ENCODE measurements at regions not wholly inside any gene's neighbourhood (a gene's known extent, or its start where the extent isn't known, plus 50 kb on each side); places are given as distances from the start of the nearest gene placed in this dataset.

DNA sequence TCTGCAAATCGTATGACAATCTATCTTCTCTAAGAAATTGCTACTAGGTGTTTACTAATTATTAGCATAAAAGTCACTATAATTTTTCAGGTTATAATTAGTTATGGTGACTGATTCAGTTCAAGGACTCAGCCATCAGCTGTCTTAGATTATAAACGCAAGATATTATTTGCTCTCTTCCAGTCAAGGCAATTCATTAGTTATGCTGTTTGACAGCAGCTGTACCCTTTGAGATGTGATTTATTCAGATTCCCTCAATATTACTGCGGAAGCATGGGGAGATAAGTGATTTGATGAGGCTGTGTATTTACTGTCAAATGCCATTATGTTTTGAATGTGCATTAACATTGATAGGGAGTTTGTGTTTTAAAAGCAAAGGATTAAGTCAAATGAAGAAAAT lies 558.9 kb upstream of the FSIP2 start:
- no peak overlapping the region for H2AFZ ChIP-seq (ENCODE audit: low read length)
- no peak overlapping the region for H3K4me3 ChIP-seq (ENCODE audit: low read depth, low read length, poor library complexity, severe bottlenecking)
- H4K20me1 ChIP-seq (ENCODE audit: insufficient read depth, low read length): no peaks in the 10 kb centered on the region
- no peaks in the 10 kb centered on the region for H3K9me2 ChIP-seq (ENCODE audit: insufficient read depth, low read length)
- H3K4me2 ChIP-seq (ENCODE audit: low read length): no peak overlapping the region
- ChIA-PET CTCF (ENCODE audit: unreplicated experiment) (no interaction called here), POLR2A (no interaction called here)
- no peaks in the 10 kb centered on the region for H3K79me2 ChIP-seq (ENCODE audit: insufficient read depth, low read depth, low read length)
- TF ChIP-seq, protein P1, sequence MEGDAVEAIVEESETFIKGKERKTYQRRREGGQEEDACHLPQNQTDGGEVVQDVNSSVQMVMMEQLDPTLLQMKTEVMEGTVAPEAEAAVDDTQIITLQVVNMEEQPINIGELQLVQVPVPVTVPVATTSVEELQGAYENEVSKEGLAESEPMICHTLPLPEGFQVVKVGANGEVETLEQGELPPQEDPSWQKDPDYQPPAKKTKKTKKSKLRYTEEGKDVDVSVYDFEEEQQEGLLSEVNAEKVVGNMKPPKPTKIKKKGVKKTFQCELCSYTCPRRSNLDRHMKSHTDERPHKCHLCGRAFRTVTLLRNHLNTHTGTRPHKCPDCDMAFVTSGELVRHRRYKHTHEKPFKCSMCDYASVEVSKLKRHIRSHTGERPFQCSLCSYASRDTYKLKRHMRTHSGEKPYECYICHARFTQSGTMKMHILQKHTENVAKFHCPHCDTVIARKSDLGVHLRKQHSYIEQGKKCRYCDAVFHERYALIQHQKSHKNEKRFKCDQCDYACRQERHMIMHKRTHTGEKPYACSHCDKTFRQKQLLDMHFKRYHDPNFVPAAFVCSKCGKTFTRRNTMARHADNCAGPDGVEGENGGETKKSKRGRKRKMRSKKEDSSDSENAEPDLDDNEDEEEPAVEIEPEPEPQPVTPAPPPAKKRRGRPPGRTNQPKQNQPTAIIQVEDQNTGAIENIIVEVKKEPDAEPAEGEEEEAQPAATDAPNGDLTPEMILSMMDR (conservative IDR thresholded peaks at IDR 0.05; ENCODE audit: low read length): no peak
- TF ChIP-seq EZH2phosphoT487 (IDR thresholded peaks at IDR 0.05; ENCODE audit: borderline replicate concordance, low read depth, low read length): no peak
- no peak for DNase-seq (ENCODE audit: low spot score)
- BruUV-seq (replicated peaks): no TSS peak
- intact Hi-C loops (cut with micrococcal nuclease; ENCODE audit: unreplicated experiment): no loop called here
- H3K9me3 ChIP-seq (ENCODE audit: low read length): no peaks in the 10 kb centered on the region
- no peaks in the 10 kb centered on the region for H3K4me1 ChIP-seq (ENCODE audit: insufficient read depth, low read length, poor library complexity, severe bottlenecking)
- no peak overlapping the region for H3K27ac ChIP-seq (ENCODE audit: low read depth, low read length, poor library complexity, severe bottlenecking)
- no peaks in the 10 kb centered on the region for H3K36me3 ChIP-seq (ENCODE audit: insufficient read depth, low read length)

DNA sequence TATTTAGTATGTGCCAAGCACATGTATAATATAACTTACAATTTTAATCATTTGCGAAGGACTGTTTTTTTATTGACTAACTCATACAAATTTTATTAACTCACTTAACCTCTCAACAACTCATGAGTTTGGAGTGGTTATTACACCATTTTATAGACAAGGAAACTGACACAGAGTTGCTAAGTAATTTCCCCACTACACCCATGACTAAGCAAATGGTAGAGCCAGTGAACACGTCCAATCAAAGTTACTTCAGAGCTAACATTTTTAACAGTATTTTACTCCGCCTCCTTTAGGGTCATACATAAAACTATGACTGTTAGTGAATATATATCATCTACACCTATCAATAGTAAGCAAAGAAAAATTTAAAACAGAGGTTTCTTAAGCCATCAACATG lies 556.7 kb upstream of the FSIP2 start:
- intact Hi-C loops (cut with micrococcal nuclease; ENCODE audit: unreplicated experiment): no loop called here
- CTCF ChIA-PET (ENCODE audit: unreplicated experiment): no interaction called here
- POLR2A ChIA-PET: no interaction called here
- no peak overlapping the region for H3K4me3 ChIP-seq (ENCODE audit: low read depth, low read length, poor library complexity, severe bottlenecking)
- DNase-seq (ENCODE audit: low spot score): no peak
- no peaks in the 10 kb centered on the region for H3K36me3 ChIP-seq (ENCODE audit: insufficient read depth, low read length)
- H3K4me1 ChIP-seq (ENCODE audit: insufficient read depth, low read length, poor library complexity, severe bottlenecking): no peaks in the 10 kb centered on the region
- BruUV-seq (replicated peaks): no TSS peak
- no peaks in the 10 kb centered on the region for H3K9me3 ChIP-seq (ENCODE audit: low read length)
- no peaks in the 10 kb centered on the region for H3K79me2 ChIP-seq (ENCODE audit: insufficient read depth, low read depth, low read length)
- no peak overlapping the region for H2AFZ ChIP-seq (ENCODE audit: low read length)
- no peak overlapping the region for H3K4me2 ChIP-seq (ENCODE audit: low read length)
- no peak overlapping the region for H3K27ac ChIP-seq (ENCODE audit: low read depth, low read length, poor library complexity, severe bottlenecking)
- H3K9me2 ChIP-seq (ENCODE audit: insufficient read depth, low read length): no peaks in the 10 kb centered on the region
- H4K20me1 ChIP-seq (ENCODE audit: insufficient read depth, low read length): no peaks in the 10 kb centered on the region
- no peak for TF ChIP-seq EZH2phosphoT487 (IDR thresholded peaks at IDR 0.05; ENCODE audit: borderline replicate concordance, low read depth, low read length)
- TF ChIP-seq, protein P1 (conservative IDR thresholded peaks at IDR 0.05; ENCODE audit: low read length): no peak

DNA sequence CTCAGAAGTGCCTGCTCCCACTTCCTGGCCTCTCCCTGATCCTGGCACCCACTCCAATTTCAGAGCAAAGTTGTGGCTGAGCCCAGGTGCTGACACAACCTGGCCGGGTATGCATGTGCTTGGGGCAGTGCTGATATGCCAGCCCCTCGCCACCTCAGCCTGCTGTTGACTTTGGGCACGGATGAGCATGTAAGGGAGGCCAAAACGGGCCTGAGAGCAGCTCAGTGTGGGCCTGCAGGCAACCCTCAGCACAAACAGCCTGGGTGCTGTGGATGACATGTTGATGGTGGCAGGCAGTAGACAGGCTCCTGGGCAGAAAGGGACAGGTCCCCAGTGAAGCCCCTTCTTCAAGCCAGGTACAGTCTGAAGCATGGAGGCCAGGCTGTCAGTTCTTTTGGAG lies 553.6 kb upstream of the FSIP2 start:
- Histone ChIP-seq H4K20me1 (ENCODE audit: insufficient read depth, low read length) (no peaks in the 10 kb centered on the region), H3K27ac (ENCODE audit: low read depth, low read length, poor library complexity, severe bottlenecking) (no peak overlapping the region), H3K9me2 (ENCODE audit: insufficient read depth, low read length) (no peaks in the 10 kb centered on the region), H3K4me3 (ENCODE audit: low read depth, low read length, poor library complexity, severe bottlenecking) (no peak overlapping the region), H3K4me2 (ENCODE audit: low read length) (no peak overlapping the region), H2AFZ (ENCODE audit: low read length) (no peak overlapping the region), H3K4me1 (ENCODE audit: insufficient read depth, low read length, poor library complexity, severe bottlenecking) (no peaks in the 10 kb centered on the region), H3K9me3 (ENCODE audit: low read length) (no peaks in the 10 kb centered on the region), H3K36me3 (ENCODE audit: insufficient read depth, low read length) (no peaks in the 10 kb centered on the region), H3K79me2 (ENCODE audit: insufficient read depth, low read depth, low read length) (no peaks in the 10 kb centered on the region)
- TF ChIP-seq, protein P1 (conservative IDR thresholded peaks at IDR 0.05; ENCODE audit: low read length): no peak
- no peak for TF ChIP-seq EZH2phosphoT487 (IDR thresholded peaks at IDR 0.05; ENCODE audit: borderline replicate concordance, low read depth, low read length)
- intact Hi-C loops (cut with micrococcal nuclease; ENCODE audit: unreplicated experiment): no loop called here
- DNase-seq (ENCODE audit: low spot score): no peak
- POLR2A ChIA-PET: no interaction called here
- no TSS peak for BruUV-seq (replicated peaks)
- CTCF ChIA-PET (ENCODE audit: unreplicated experiment): no interaction called here
